ENCODE measurements at regions not wholly inside any gene's neighbourhood (a gene's known extent, or its start where the extent isn't known, plus 50 kb on each side); places are given as distances from the start of the nearest gene placed in this dataset.

DNA sequence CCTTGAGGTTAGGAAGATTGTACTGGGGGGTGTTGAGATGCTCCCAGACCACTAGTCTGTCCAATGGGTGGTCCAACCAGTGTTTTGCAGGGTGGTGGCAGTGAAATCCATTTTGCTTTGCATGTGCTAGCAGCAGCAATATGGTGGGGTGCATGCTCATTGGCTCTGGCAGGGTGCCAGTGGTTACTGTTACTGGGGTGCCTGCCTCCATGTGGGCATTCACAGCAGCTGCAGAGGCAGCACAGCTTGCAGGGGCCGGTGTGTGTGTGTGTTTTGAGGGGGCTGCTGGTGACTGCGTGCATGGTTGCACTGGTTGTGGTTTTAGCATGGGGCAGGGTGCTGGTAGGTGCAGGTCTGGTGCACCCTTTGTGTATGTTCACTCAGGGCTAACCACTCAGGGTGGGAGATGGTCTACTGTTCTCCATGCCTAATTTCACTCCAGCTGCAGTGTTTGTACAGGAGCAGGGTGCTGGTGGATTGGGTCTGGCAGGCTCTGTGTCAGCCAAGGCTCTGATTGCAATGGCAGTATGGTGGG is 265.4 kb downstream of the NUP35 start:
- TF ChIP-seq, protein P1, sequence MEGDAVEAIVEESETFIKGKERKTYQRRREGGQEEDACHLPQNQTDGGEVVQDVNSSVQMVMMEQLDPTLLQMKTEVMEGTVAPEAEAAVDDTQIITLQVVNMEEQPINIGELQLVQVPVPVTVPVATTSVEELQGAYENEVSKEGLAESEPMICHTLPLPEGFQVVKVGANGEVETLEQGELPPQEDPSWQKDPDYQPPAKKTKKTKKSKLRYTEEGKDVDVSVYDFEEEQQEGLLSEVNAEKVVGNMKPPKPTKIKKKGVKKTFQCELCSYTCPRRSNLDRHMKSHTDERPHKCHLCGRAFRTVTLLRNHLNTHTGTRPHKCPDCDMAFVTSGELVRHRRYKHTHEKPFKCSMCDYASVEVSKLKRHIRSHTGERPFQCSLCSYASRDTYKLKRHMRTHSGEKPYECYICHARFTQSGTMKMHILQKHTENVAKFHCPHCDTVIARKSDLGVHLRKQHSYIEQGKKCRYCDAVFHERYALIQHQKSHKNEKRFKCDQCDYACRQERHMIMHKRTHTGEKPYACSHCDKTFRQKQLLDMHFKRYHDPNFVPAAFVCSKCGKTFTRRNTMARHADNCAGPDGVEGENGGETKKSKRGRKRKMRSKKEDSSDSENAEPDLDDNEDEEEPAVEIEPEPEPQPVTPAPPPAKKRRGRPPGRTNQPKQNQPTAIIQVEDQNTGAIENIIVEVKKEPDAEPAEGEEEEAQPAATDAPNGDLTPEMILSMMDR (IDR thresholded peaks at IDR 0.05), result no peak
- TF ChIP-seq POLR2AphosphoS5 (IDR thresholded peaks at IDR 0.05) (no peak), POLR2A (IDR thresholded peaks at IDR 0.05; ENCODE audit: low read depth) (no peak), EP300 (IDR thresholded peaks at IDR 0.05) (no peak)

All from esophagus muscularis mucosa (tissue), 4 donors.